Skin of body (tissue), 1 donor: ENCODE measurements at regions not wholly inside any gene's neighbourhood (a gene's known extent, or its start where the extent isn't known, plus 50 kb on each side); places are given as distances from the start of the nearest gene placed in this dataset.
A peak's percentile ranks its signal among the peaks of the same experiment; 100 is the strongest.

Source experiments
- DNase-seq: peaks from one replicate; lab custom pipeline; 2025; lab: John Stamatoyannopoulos, UW

- peak; percentile 41 for DNase-seq
Observed at GRCh38 chr6:56407883-56408410, 160.6 kb upstream of the COL21A1 start.

- DNase-seq, result no peak
Observed at GRCh38 chr6:56406276-56407269, 159.2 kb upstream of the COL21A1 start.

GRCh38 chr6:56404599-56404998, 157.2 kb upstream of the COL21A1 start:
- no peak for DNase-seq

- DNase-seq, result peak; percentile 53
Observed at GRCh38 chr6:56403745-56404144, 156.4 kb upstream of the COL21A1 start.

- no peak for DNase-seq
Observed at GRCh38 chr6:56401477-56402070, 154.2 kb upstream of the COL21A1 start.

- no peak for DNase-seq
Observed at GRCh38 chr6:56400273-56400672, 152.9 kb upstream of the COL21A1 start.

- no peak for DNase-seq
Observed at GRCh38 chr6:56399672-56400263, 152.4 kb upstream of the COL21A1 start.

- DNase-seq, result no peak
Observed at GRCh38 chr6:56399250-56399671, 151.9 kb upstream of the COL21A1 start.

- DNase-seq, result no peak
Observed at GRCh38 chr6:56396435-56396834, 149.1 kb upstream of the COL21A1 start.

- no peak for DNase-seq
Observed at GRCh38 chr6:56393615-56394612, 146.5 kb upstream of the COL21A1 start.

GRCh38 chr6:56388415-56388755, 141.0 kb upstream of the COL21A1 start:
- no peak for DNase-seq

GRCh38 chr6:56387621-56388414, 140.4 kb upstream of the COL21A1 start:
- DNase-seq, result no peak

- no peak for DNase-seq
Observed at GRCh38 chr6:56386717-56387116, 139.3 kb upstream of the COL21A1 start.

GRCh38 chr6:56385981-56386593, 138.7 kb upstream of the COL21A1 start:
- no peak for DNase-seq

- no peak for DNase-seq
Observed at GRCh38 chr6:56383160-56383559, 135.8 kb upstream of the COL21A1 start.

GRCh38 chr6:56382416-56382940, 135.1 kb upstream of the COL21A1 start:
- no peak for DNase-seq

GRCh38 chr6:56381801-56382251, 134.4 kb upstream of the COL21A1 start:
- peak; percentile 29 for DNase-seq

GRCh38 chr6:56380476-56380875, 133.1 kb upstream of the COL21A1 start:
- DNase-seq, result no peak

- DNase-seq, result peak; percentile 55
Observed at GRCh38 chr6:56378966-56379585, 131.7 kb upstream of the COL21A1 start.
